ENCODE measurements at regions not wholly inside any gene's neighbourhood (a gene's known extent, or its start where the extent isn't known, plus 50 kb on each side); places are given as distances from the start of the nearest gene placed in this dataset.

- H3K27ac ChIP-seq (ENCODE audit: low read depth, low read length, poor library complexity, severe bottlenecking), result no peak overlapping the region
- no peak overlapping the region for H3K4me3 ChIP-seq (ENCODE audit: low read depth, low read length, poor library complexity, severe bottlenecking)
- H3K9me3 ChIP-seq (ENCODE audit: low read length), result no peaks in the 10 kb centered on the region
- no peak overlapping the region for H2AFZ ChIP-seq (ENCODE audit: low read length)
- no peaks in the 10 kb centered on the region for H3F3A ChIP-seq (ENCODE audit: insufficient read depth, low read length)
- H3K36me3 ChIP-seq (ENCODE audit: insufficient read depth, low read length), result no peaks in the 10 kb centered on the region
- no peaks in the 10 kb centered on the region for H3K9me2 ChIP-seq (ENCODE audit: low read depth, low read length)
- no peak overlapping the region for H3K4me2 ChIP-seq (ENCODE audit: low read length)
- TF ChIP-seq EZH2 (IDR thresholded peaks at IDR 0.05; ENCODE audit: borderline replicate concordance, low read length) (no peak), CTCF (IDR thresholded peaks at IDR 0.05; ENCODE audit: low read length) (no peak)
- no peak overlapping the region for H3K9ac ChIP-seq (ENCODE audit: low read length)
- H4K20me1 ChIP-seq (ENCODE audit: insufficient read depth, low read length), result no peaks in the 10 kb centered on the region
- H3K79me2 ChIP-seq (ENCODE audit: insufficient read depth, low read length), result no peaks in the 10 kb centered on the region
- H3K27me3 ChIP-seq (ENCODE audit: insufficient read depth, low read length), result no peaks in the 10 kb centered on the region
- no peaks in the 10 kb centered on the region for H3K4me1 ChIP-seq (ENCODE audit: insufficient read depth, low read length, severe bottlenecking)
Observed at GRCh38 chr6:113115196-113115595, 741.9 kb upstream of the MARCKS start.

GRCh38 chr6:113120224-113120581 is 736.9 kb upstream of the MARCKS start:
- Histone ChIP-seq H3K9me3 (ENCODE audit: low read length) (no peaks in the 10 kb centered on the region), H3K36me3 (ENCODE audit: insufficient read depth, low read length) (no peaks in the 10 kb centered on the region), H2AFZ (ENCODE audit: low read length) (no peak overlapping the region), H3K27me3 (ENCODE audit: insufficient read depth, low read length) (no peaks in the 10 kb centered on the region), H3K27ac (ENCODE audit: low read depth, low read length, poor library complexity, severe bottlenecking) (no peak overlapping the region), H3K4me1 (ENCODE audit: insufficient read depth, low read length, severe bottlenecking) (no peaks in the 10 kb centered on the region), H3K4me3 (ENCODE audit: low read depth, low read length, poor library complexity, severe bottlenecking) (no peak overlapping the region), H3K9me2 (ENCODE audit: low read depth, low read length) (no peaks in the 10 kb centered on the region), H4K20me1 (ENCODE audit: insufficient read depth, low read length) (no peaks in the 10 kb centered on the region), H3F3A (ENCODE audit: insufficient read depth, low read length) (no peaks in the 10 kb centered on the region), H3K4me2 (ENCODE audit: low read length) (no peak overlapping the region), H3K9ac (ENCODE audit: low read length) (no peak overlapping the region), H3K79me2 (ENCODE audit: insufficient read depth, low read length) (no peaks in the 10 kb centered on the region)
- TF ChIP-seq CTCF (IDR thresholded peaks at IDR 0.05; ENCODE audit: low read length) (no peak), EZH2 (IDR thresholded peaks at IDR 0.05; ENCODE audit: borderline replicate concordance, low read length) (no peak)

GRCh38 chr6:113120582-113121285 is 736.4 kb upstream of the MARCKS start:
- H3K9ac ChIP-seq (ENCODE audit: low read length), result no peak overlapping the region
- no peak overlapping the region for H2AFZ ChIP-seq (ENCODE audit: low read length)
- no peak overlapping the region for H3K27ac ChIP-seq (ENCODE audit: low read depth, low read length, poor library complexity, severe bottlenecking)
- H3K4me1 ChIP-seq (ENCODE audit: insufficient read depth, low read length, severe bottlenecking), result no peaks in the 10 kb centered on the region
- H3K4me3 ChIP-seq (ENCODE audit: low read depth, low read length, poor library complexity, severe bottlenecking), result no peak overlapping the region
- H3K9me3 ChIP-seq (ENCODE audit: low read length), result no peaks in the 10 kb centered on the region
- H3K36me3 ChIP-seq (ENCODE audit: insufficient read depth, low read length), result no peaks in the 10 kb centered on the region
- H4K20me1 ChIP-seq (ENCODE audit: insufficient read depth, low read length), result no peaks in the 10 kb centered on the region
- H3F3A ChIP-seq (ENCODE audit: insufficient read depth, low read length), result no peaks in the 10 kb centered on the region
- no peak overlapping the region for H3K4me2 ChIP-seq (ENCODE audit: low read length)
- H3K27me3 ChIP-seq (ENCODE audit: insufficient read depth, low read length), result no peaks in the 10 kb centered on the region
- no peaks in the 10 kb centered on the region for H3K79me2 ChIP-seq (ENCODE audit: insufficient read depth, low read length)
- no peaks in the 10 kb centered on the region for H3K9me2 ChIP-seq (ENCODE audit: low read depth, low read length)
- TF ChIP-seq EZH2 (IDR thresholded peaks at IDR 0.05; ENCODE audit: borderline replicate concordance, low read length) (no peak), CTCF (IDR thresholded peaks at IDR 0.05; ENCODE audit: low read length) (no peak)
